WERI-Rb-1 (cell line): ENCODE measurements at regions not wholly inside any gene's neighbourhood (a gene's known extent, or its start where the extent isn't known, plus 50 kb on each side); places are given as distances from the start of the nearest gene placed in this dataset.

ENCODE experiments used
- DNase-seq: peaks from one replicate; pipeline ENCODE4 v3.0.0-alpha.2; 2020
- H3K27ac ChIP-seq: fragments of 250-450 bp; sonication (Bioruptor Pico); 2 replicates; pipeline ENCODE4 v1.5.1; 2020; ENCODE audit warnings: mild to moderate bottlenecking, moderate library complexity
- H3K27me3 ChIP-seq: fragments of 250-450 bp; sonication (Bioruptor Pico); 2 replicates; pipeline ENCODE4 v1.5.1; 2021; ENCODE audit warnings: mild to moderate bottlenecking, low read depth, moderate library complexity; ENCODE audit not compliant: insufficient read depth, severe bottlenecking
- H3K36me3 ChIP-seq: fragments of 250-450 bp; sonication (Bioruptor Pico); 2 replicates; pipeline ENCODE4 v1.5.1; 2020; ENCODE audit warnings: mild to moderate bottlenecking, moderate library complexity
- H3K4me3 ChIP-seq: 2 replicates; pipeline ENCODE4 v1.5.1; 2011; ENCODE audit warnings: low read depth, mild to moderate bottlenecking, control low read depth, low read length
- H3K9me3 ChIP-seq: fragments of 250-450 bp; sonication (Bioruptor Pico); 2 replicates; pipeline ENCODE4 v1.5.1; 2021; ENCODE audit warnings: mild to moderate bottlenecking, moderate library complexity; ENCODE audit not compliant: severe bottlenecking
- CTCF ChIP-seq: IDR thresholded peaks from 2 replicates; pipeline ENCODE4 v1.5.1; 2011; ENCODE audit warnings: low read depth, mild to moderate bottlenecking, control low read depth, inconsistent platforms, low read length

- no peak overlapping the region for H3K27ac ChIP-seq
- H3K9me3 ChIP-seq, result no peaks in the 10 kb centered on the region
- H3K27me3 ChIP-seq, result no peaks in the 10 kb centered on the region
- no peaks in the 10 kb centered on the region for H3K36me3 ChIP-seq
- no peak for TF ChIP-seq CTCF
- DNase-seq, result no peak
- H3K4me3 ChIP-seq, result no peak overlapping the region
These were observed 52.8 kb upstream of the DHX15 start for GRCh38 chr4:24637173-24637572.

GRCh38 chr4:24638396-24638875 lies 54.1 kb upstream of the DHX15 start:
- no peaks in the 10 kb centered on the region for H3K9me3 ChIP-seq
- H3K36me3 ChIP-seq, result no peaks in the 10 kb centered on the region
- no peak for DNase-seq
- H3K4me3 ChIP-seq, result no peak overlapping the region
- no peak overlapping the region for H3K27ac ChIP-seq
- no peaks in the 10 kb centered on the region for H3K27me3 ChIP-seq
- TF ChIP-seq CTCF, result no peak

- Histone ChIP-seq H3K36me3 (no peaks in the 10 kb centered on the region), H3K27me3 (no peaks in the 10 kb centered on the region), H3K4me3 (no peak overlapping the region), H3K27ac (no peak overlapping the region), H3K9me3 (no peaks in the 10 kb centered on the region)
- no peak for TF ChIP-seq CTCF
- no peak for DNase-seq
These were observed 55.4 kb upstream of the DHX15 start for GRCh38 chr4:24639714-24640113.

GRCh38 chr4:24640366-24640765 lies 56.0 kb upstream of the DHX15 start:
- no peak for TF ChIP-seq CTCF
- Histone ChIP-seq H3K27ac (no peak overlapping the region), H3K4me3 (no peak overlapping the region), H3K36me3 (no peaks in the 10 kb centered on the region), H3K9me3 (no peaks in the 10 kb centered on the region), H3K27me3 (no peaks in the 10 kb centered on the region)
- DNase-seq, result no peak

GRCh38 chr4:24642981-24643547 lies 58.7 kb upstream of the DHX15 start:
- no peak overlapping the region for H3K4me3 ChIP-seq
- no peaks in the 10 kb centered on the region for H3K9me3 ChIP-seq
- no peaks in the 10 kb centered on the region for H3K27me3 ChIP-seq
- no peak for TF ChIP-seq CTCF
- DNase-seq, result no peak
- no peak overlapping the region for H3K27ac ChIP-seq
- H3K36me3 ChIP-seq, result no peaks in the 10 kb centered on the region
